Loucy (cell line): ENCODE measurements at regions not wholly inside any gene's neighbourhood (a gene's known extent, or its start where the extent isn't known, plus 50 kb on each side); places are given as distances from the start of the nearest gene placed in this dataset.

Experiments
- H2AFZ ChIP-seq: fragments of 200-600 bp; sonication (generic); 2 replicates; pipeline ENCODE4 v1.6.0; 2016; ENCODE audit warnings: antibody characterized with exemption, mild to moderate bottlenecking, low read length, moderate library complexity
- H3F3A ChIP-seq: fragments of 200-600 bp; 2 replicates; pipeline ENCODE4 v1.6.0; 2016; ENCODE audit warnings: antibody characterized with exemption, low read depth, mild to moderate bottlenecking
- H3K27me3 ChIP-seq: fragments of 200-600 bp; sonication (generic); 2 replicates; pipeline ENCODE4 v1.6.1; 2014; ENCODE audit warnings: low read length, mild to moderate bottlenecking; ENCODE audit not compliant: insufficient read depth, poor library complexity, severe bottlenecking
- H3K36me3 ChIP-seq: fragments of 200-600 bp; sonication (generic); 2 replicates; pipeline ENCODE4 v1.6.1; 2016; ENCODE audit warnings: low read length; ENCODE audit not compliant: insufficient read depth
- H3K4me1 ChIP-seq: fragments of 200-600 bp; sonication (generic); 2 replicates; pipeline ENCODE4 v1.5.1; 2014; ENCODE audit warnings: low read length, mild to moderate bottlenecking; ENCODE audit not compliant: insufficient read depth, poor library complexity, severe bottlenecking
- H3K4me2 ChIP-seq: fragments of 200-600 bp; sonication (generic); 2 replicates; pipeline ENCODE4 v1.6.0; 2014; ENCODE audit warnings: antibody characterized with exemption, low read length, low read depth, mild to moderate bottlenecking; ENCODE audit not compliant: poor library complexity, severe bottlenecking
- H3K4me3 ChIP-seq: fragments of 200-600 bp; sonication (generic); 2 replicates; pipeline ENCODE4 v1.5.1; 2014; ENCODE audit warnings: low read length, mild to moderate bottlenecking, mixed read lengths; ENCODE audit not compliant: poor library complexity, severe bottlenecking
- H3K79me2 ChIP-seq: fragments of 200-600 bp; sonication (generic); 2 replicates; pipeline ENCODE4 v1.6.1; 2014; ENCODE audit warnings: low read length; ENCODE audit not compliant: insufficient read depth
- H3K9ac ChIP-seq: fragments of 200-600 bp; sonication (generic); 2 replicates; pipeline ENCODE4 v1.6.0; 2014; ENCODE audit warnings: mild to moderate bottlenecking, low read depth, low read length, moderate library complexity; ENCODE audit not compliant: poor library complexity, severe bottlenecking
- H3K9me2 ChIP-seq: fragments of 200-600 bp; sonication (generic); replicated peaks from 2 replicates; pipeline ENCODE4 v1.6.1; 2016; ENCODE audit warnings: low read depth, low read length, mixed read lengths
- H3K9me3 ChIP-seq: fragments of 200-600 bp; sonication (generic); 2 replicates; pipeline ENCODE4 v1.6.1; 2014; ENCODE audit warnings: mild to moderate bottlenecking, antibody characterized with exemption, low read length, low read depth; ENCODE audit not compliant: insufficient read depth
- H4K20me1 ChIP-seq: fragments of 200-600 bp; sonication (generic); 2 replicates; pipeline ENCODE4 v1.6.0; 2014; ENCODE audit warnings: antibody characterized with exemption, low read length, mild to moderate bottlenecking; ENCODE audit not compliant: insufficient read depth, poor library complexity, severe bottlenecking
- EZH2phosphoT487 ChIP-seq: fragments of 200-600 bp; IDR thresholded peaks from 2 replicates; pipeline ENCODE4 v1.6.1; 2018; ENCODE audit warnings: antibody characterized with exemption, mild to moderate bottlenecking, moderate library complexity, borderline replicate concordance
- TF ChIP-seq, protein P1 (sequence below): fragments of 200-600 bp; sonication (generic); conservative IDR thresholded peaks from 2 replicates; pipeline ENCODE4 v1.5.1; 2014; ENCODE audit warnings: mild to moderate bottlenecking, antibody characterized with exemption, low read length

DNA sequence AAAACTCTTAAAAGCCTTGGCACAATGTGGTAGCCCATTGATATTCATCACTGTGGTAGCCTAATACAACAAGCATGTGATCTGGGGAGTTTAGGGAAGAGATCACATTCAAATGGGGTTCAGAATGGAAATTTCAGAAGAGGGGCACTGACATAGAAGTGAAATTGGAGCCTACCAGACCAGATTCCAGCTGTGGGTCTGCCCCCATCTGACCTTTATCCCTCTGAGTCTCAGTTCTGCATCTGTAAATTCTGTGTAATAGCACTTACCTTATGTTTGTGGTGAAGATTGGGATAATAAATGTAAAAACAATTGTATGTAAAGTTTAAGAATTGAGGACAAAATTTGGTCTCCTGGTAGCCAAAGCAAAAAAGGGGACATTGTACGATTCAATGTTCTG lies 320.4 kb upstream of the BOD1L1 start:
- Histone ChIP-seq H3K4me3 (no peak overlapping the region), H2AFZ (no peak overlapping the region), H3K4me2 (no peak overlapping the region), H3K36me3 (no peaks in the 10 kb centered on the region), H3K9me3 (no peaks in the 10 kb centered on the region), H3K9ac (no peak overlapping the region), H3K9me2 (no peaks in the 10 kb centered on the region), H3K27me3 (no peaks in the 10 kb centered on the region), H3F3A (no peaks in the 10 kb centered on the region), H3K4me1 (peaks cover 3% of the 10 kb centered on the region), H4K20me1 (no peaks in the 10 kb centered on the region), H3K79me2 (no peaks in the 10 kb centered on the region)
- TF ChIP-seq EZH2phosphoT487: no peak
- TF ChIP-seq, protein P1, sequence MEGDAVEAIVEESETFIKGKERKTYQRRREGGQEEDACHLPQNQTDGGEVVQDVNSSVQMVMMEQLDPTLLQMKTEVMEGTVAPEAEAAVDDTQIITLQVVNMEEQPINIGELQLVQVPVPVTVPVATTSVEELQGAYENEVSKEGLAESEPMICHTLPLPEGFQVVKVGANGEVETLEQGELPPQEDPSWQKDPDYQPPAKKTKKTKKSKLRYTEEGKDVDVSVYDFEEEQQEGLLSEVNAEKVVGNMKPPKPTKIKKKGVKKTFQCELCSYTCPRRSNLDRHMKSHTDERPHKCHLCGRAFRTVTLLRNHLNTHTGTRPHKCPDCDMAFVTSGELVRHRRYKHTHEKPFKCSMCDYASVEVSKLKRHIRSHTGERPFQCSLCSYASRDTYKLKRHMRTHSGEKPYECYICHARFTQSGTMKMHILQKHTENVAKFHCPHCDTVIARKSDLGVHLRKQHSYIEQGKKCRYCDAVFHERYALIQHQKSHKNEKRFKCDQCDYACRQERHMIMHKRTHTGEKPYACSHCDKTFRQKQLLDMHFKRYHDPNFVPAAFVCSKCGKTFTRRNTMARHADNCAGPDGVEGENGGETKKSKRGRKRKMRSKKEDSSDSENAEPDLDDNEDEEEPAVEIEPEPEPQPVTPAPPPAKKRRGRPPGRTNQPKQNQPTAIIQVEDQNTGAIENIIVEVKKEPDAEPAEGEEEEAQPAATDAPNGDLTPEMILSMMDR: no peak

DNA sequence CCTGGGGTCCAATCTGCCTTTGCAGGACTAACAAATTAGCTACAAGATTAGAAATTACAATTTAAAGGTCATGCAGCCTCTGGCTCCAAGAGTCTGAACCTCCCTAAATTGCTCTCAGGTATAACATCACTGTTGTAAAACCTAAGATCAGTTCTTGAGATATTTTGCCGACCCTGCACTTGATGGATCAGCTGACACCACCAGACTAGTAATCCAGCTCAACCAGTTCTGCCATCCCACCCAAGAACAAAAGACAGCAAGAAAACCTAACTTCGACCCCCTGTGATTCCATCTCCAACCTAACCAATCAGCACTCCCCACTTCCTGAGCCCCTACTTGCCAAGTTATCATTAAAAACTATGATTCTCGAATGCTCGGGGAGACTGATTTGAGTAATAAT lies 323.0 kb upstream of the BOD1L1 start:
- no peaks in the 10 kb centered on the region for H4K20me1 ChIP-seq
- H3K4me2 ChIP-seq: no peak overlapping the region
- H3K79me2 ChIP-seq: no peaks in the 10 kb centered on the region
- no peaks in the 10 kb centered on the region for H3K9me3 ChIP-seq
- H3K9me2 ChIP-seq: no peaks in the 10 kb centered on the region
- no peaks in the 10 kb centered on the region for H3K27me3 ChIP-seq
- TF ChIP-seq, protein P1: no peak
- TF ChIP-seq EZH2phosphoT487: no peak
- no peak overlapping the region for H3K4me3 ChIP-seq
- H3K4me1 ChIP-seq: peaks cover 5% of the 10 kb centered on the region
- H3F3A ChIP-seq: no peaks in the 10 kb centered on the region
- no peak overlapping the region for H3K9ac ChIP-seq
- H2AFZ ChIP-seq: no peak overlapping the region
- H3K36me3 ChIP-seq: no peaks in the 10 kb centered on the region

DNA sequence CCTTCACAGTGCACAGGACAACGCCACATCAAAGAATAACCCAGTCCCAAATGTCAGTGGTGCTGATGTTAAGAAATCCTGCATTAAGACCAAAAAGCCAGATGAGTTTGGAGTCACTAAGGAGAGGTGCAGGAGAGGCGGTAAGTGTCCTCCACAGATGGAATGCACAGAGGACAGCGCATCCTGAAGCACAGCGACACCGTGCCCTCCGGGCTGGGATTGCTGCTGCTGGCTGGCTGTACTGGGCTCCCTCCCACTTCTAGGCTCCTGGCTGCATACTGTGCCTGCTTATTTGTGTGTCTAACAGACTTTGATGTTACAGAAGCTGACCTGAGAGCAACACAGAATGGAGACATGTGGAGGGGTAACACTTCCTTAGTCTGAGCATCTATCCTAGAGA lies 325.6 kb upstream of the BOD1L1 start:
- no peak overlapping the region for H3K4me3 ChIP-seq
- H3K79me2 ChIP-seq: no peaks in the 10 kb centered on the region
- no peak overlapping the region for H3K4me2 ChIP-seq
- no peak overlapping the region for H2AFZ ChIP-seq
- H3K36me3 ChIP-seq: no peaks in the 10 kb centered on the region
- H3K9me2 ChIP-seq: no peaks in the 10 kb centered on the region
- H3K4me1 ChIP-seq: peaks cover 15% of the 10 kb centered on the region
- H3K9me3 ChIP-seq: no peaks in the 10 kb centered on the region
- H3F3A ChIP-seq: no peaks in the 10 kb centered on the region
- TF ChIP-seq, protein P1: no peak
- no peak for TF ChIP-seq EZH2phosphoT487
- no peaks in the 10 kb centered on the region for H4K20me1 ChIP-seq
- H3K27me3 ChIP-seq: no peaks in the 10 kb centered on the region
- H3K9ac ChIP-seq: no peak overlapping the region
